AG09319 (cell line): ENCODE measurements at regions not wholly inside any gene's neighbourhood (a gene's known extent, or its start where the extent isn't known, plus 50 kb on each side); places are given as distances from the start of the nearest gene placed in this dataset.

ENCODE experiments used
- DNase-seq: peaks from one replicate; pipeline ENCODE4 v3.0.0-alpha.2; 2010; ENCODE audit warnings: low read depth; ENCODE audit errors: extremely low read depth
- TF ChIP-seq, protein P1 (sequence below): IDR thresholded peaks from 2 replicates; pipeline ENCODE4 v1.5.1; 2011; ENCODE audit warnings: low read depth, mild to moderate bottlenecking, inconsistent platforms, low read length, moderate library complexity

DNA sequence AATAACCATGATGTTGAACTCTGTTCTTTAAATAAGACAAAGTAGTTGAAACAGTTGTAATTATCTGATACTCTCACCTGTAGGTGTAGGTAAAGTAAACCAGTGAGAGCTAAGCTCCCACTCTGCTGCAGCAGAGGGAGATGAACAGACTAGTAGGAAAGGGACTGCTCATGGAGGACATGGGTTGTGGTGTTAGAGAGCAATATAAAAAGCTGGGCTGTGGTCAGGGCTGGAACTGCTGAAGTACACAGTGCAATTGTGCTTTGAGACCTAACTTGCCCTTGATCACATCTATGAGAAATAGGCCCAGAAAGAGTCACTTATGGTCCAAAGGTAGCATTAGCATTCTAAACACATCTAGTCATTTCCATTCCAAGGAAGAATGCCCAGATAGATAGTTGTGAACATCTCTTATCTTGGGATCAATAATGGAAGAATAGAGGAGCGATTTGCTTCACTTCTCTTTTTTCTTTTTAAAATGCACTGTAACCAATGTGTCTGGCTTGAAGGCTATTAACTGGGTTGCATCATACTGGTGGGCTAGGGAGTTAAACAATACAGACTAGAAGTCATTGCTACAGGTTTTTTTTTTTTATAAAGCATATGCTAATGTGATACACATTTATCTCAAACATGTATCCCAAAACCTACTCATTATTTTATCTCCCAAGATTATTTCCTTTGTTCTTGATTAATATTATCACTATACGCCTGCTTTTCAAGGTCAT lies 251.3 kb upstream of the CENPE start:
- no peak for DNase-seq
- TF ChIP-seq, protein P1, sequence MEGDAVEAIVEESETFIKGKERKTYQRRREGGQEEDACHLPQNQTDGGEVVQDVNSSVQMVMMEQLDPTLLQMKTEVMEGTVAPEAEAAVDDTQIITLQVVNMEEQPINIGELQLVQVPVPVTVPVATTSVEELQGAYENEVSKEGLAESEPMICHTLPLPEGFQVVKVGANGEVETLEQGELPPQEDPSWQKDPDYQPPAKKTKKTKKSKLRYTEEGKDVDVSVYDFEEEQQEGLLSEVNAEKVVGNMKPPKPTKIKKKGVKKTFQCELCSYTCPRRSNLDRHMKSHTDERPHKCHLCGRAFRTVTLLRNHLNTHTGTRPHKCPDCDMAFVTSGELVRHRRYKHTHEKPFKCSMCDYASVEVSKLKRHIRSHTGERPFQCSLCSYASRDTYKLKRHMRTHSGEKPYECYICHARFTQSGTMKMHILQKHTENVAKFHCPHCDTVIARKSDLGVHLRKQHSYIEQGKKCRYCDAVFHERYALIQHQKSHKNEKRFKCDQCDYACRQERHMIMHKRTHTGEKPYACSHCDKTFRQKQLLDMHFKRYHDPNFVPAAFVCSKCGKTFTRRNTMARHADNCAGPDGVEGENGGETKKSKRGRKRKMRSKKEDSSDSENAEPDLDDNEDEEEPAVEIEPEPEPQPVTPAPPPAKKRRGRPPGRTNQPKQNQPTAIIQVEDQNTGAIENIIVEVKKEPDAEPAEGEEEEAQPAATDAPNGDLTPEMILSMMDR = no peak

DNA sequence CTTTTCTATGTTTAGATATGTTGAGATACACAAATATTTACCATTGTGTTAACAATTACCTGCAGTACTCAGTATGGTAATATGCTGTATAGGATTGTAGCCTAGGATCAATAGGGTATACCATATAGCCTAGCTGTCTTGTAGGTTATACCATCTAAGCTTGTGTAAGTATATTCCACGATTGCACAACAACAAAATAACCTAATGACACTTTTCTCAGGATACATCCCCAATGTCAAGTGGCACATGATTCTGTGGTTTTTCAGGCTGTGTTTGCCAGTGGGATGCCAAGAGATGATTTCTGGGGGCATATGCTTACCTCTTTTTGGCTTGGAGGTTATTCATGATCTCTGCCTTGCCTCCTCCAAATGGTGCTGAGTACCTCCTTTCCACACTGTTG lies 247.2 kb upstream of the CENPE start:
- TF ChIP-seq, protein P1 = no peak
- no peak for DNase-seq

- DNase-seq = no peak
- TF ChIP-seq, protein P1 = no peak
Observed at GRCh38 chr4:103443324-103443723, 245.2 kb upstream of the CENPE start.

DNA sequence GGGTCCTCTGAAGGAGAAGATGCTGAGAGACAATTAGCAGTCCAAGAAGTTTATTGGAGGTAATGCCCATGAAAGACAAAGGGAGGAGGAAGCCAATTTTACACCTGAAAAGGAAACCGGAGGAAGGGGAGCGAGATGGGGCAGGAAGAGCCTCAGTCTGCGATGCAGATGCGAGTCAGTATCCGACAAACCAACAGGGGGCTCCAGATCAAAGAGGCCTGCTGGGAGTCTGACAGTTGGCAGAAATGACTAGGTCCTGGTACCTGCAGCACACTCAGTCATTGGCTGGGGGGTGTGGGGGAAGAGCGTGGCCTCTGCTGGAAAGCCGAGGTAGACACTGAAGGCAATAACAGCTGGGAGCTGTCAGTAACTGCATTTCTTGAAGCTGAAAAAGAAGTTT lies 231.1 kb upstream of the CENPE start:
- TF ChIP-seq, protein P1 = no peak; the same call in 1 of the 2 replicates
- no peak for DNase-seq

GRCh38 chr4:103425406-103425805 lies 227.3 kb upstream of the CENPE start:
- no peak for DNase-seq
- TF ChIP-seq, protein P1 = no peak

- TF ChIP-seq, protein P1 = no peak
Observed at GRCh38 chr4:103424853-103425252, 226.7 kb upstream of the CENPE start.

DNA sequence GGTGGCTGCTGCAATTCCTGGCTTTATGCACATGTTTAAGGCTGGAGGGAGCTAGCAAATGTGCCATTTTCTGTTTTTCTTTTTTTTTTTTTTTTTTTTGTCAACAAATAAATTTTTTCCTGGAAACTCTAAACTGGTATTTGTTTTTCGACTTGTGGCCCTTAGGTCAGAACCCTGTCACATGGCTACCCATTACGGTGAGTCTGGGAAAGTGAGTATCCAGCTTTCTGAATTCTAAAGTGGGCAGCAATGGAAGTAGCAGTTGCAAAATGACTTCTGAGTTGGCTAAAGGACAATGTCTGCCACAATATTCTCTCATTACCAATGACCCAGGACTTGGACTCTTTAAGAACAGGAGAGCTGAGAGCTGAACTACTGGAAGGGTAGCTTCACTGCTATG lies 225.1 kb upstream of the CENPE start:
- no peak for DNase-seq
- TF ChIP-seq, protein P1 = no peak

More at GRCh38 chr4:103424853-103425252, 226.7 kb upstream of the CENPE start:
- DNase-seq = no peak
